ENCODE measurements at regions not wholly inside any gene's neighbourhood (a gene's known extent, or its start where the extent isn't known, plus 50 kb on each side); places are given as distances from the start of the nearest gene placed in this dataset.

GRCh38 chr15:58378241-58379085, 53.3 kb upstream of the LIPC start:
- TF ChIP-seq CTCF (IDR thresholded peaks at IDR 0.05) (no peak), EZH2 (IDR thresholded peaks at IDR 0.05) (no peak), EZH2phosphoT487 (IDR thresholded peaks at IDR 0.05) (no peak)

Data from neural progenitor cell (in vitro differentiated cells).